PC-9 (cell line): ENCODE measurements at regions not wholly inside any gene's neighbourhood (a gene's known extent, or its start where the extent isn't known, plus 50 kb on each side); places are given as distances from the start of the nearest gene placed in this dataset.

Experiments used
- BruUV-seq: library from RNA; stranded (reverse); fragments of 400-500 nt; replicated peaks from 2 replicates; lab custom pipeline; 2021; lab: Mats Ljungman, UMichigan
- CTCF ChIA-PET: fragments of 300-600 bp; sonication (Branson Sonifier 250); formaldehyde crosslinking; loops from one replicate; lab custom pipeline; 2022; ENCODE audit warnings: antibody characterized with exemption; lab: Charles Lee
- POLR2A ChIA-PET: fragments of 300-600 bp; sonication (Branson Sonifier 250); formaldehyde crosslinking; loops from one replicate; lab custom pipeline; 2022; ENCODE audit warnings: antibody characterized with exemption; ENCODE audit not compliant: unreplicated experiment; lab: Charles Lee
- DNase-seq, 2 experiments: peaks; one replicate each; pipeline versions ENCODE4 v3.0.0 to v3.0.0-alpha.2; 2015 to 2022; ENCODE audit warnings: mixed read lengths in 1 of 2
- H2AFZ ChIP-seq: fragments of 200-600 bp; sonication (generic); 2 replicates; pipeline ENCODE4 v1.8.1; 2017; ENCODE audit warnings: antibody characterized with exemption
- H3F3A ChIP-seq: fragments of 200-600 bp; sonication (generic); 2 replicates; pipeline ENCODE4 v1.8.1; 2017; ENCODE audit warnings: antibody characterized with exemption, mild to moderate bottlenecking, low read depth; ENCODE audit not compliant: insufficient read depth
- H3K27ac ChIP-seq: fragments of 200-600 bp; sonication (generic); 2 replicates; pipeline ENCODE4 v1.6.1; 2016; ENCODE audit warnings: mixed run types
- H3K27me3 ChIP-seq: fragments of 200-600 bp; sonication (generic); 2 replicates; pipeline ENCODE4 v1.6.1; 2016; ENCODE audit warnings: low read depth, mixed run types; ENCODE audit not compliant: insufficient read depth
- H3K36me3 ChIP-seq: fragments of 200-600 bp; sonication (generic); 2 replicates; pipeline ENCODE4 v1.6.1; 2016; ENCODE audit warnings: low read depth, mixed run types
- H3K4me1 ChIP-seq: fragments of 200-600 bp; sonication (generic); replicated peaks from 2 replicates; pipeline ENCODE4 v1.6.1; 2016; ENCODE audit warnings: mixed run types; ENCODE audit not compliant: insufficient read depth
- H3K4me2 ChIP-seq: fragments of 200-600 bp; sonication (generic); 2 replicates; pipeline ENCODE4 v1.6.1; 2017; ENCODE audit warnings: mixed run types
- H3K4me3 ChIP-seq: fragments of 200-600 bp; sonication (generic); 2 replicates; pipeline ENCODE4 v1.6.1; 2016; ENCODE audit warnings: mixed run types
- H3K79me2 ChIP-seq: fragments of 200-600 bp; sonication (generic); 2 replicates; pipeline ENCODE4 v1.6.1; 2017; ENCODE audit warnings: low read depth, mixed run types
- H3K9me2 ChIP-seq: fragments of 200-600 bp; sonication (generic); 2 replicates; pipeline ENCODE4 v1.8.1; 2017; ENCODE audit warnings: mild to moderate bottlenecking; ENCODE audit not compliant: insufficient read depth
- H3K9me3 ChIP-seq: fragments of 200-600 bp; sonication (generic); 2 replicates; pipeline ENCODE4 v1.8.1; 2016; ENCODE audit warnings: low read depth; ENCODE audit not compliant: insufficient read depth
- H4K20me1 ChIP-seq: fragments of 200-600 bp; sonication (generic); 2 replicates; pipeline ENCODE4 v1.8.1; 2017; ENCODE audit not compliant: insufficient read depth
- EZH2 ChIP-seq: fragments of 200-600 bp; sonication (generic); IDR thresholded peaks from 2 replicates; pipeline ENCODE4 v1.8.0; 2017; ENCODE audit warnings: antibody characterized with exemption, low read depth
- intact Hi-C: fragments of 100-400 bp; cut with micrococcal nuclease; formaldehyde crosslinking; loops from one replicate; pipeline ENCODE4 v1.10.0; 2022; ENCODE audit not compliant: unreplicated experiment
- TF ChIP-seq, protein P1 (sequence below): fragments of 200-600 bp; sonication (generic); conservative IDR thresholded peaks from 2 replicates; pipeline ENCODE4 v1.6.1; 2017; ENCODE audit warnings: mixed run types, antibody characterized with exemption, mild to moderate bottlenecking, moderate library complexity

DNA sequence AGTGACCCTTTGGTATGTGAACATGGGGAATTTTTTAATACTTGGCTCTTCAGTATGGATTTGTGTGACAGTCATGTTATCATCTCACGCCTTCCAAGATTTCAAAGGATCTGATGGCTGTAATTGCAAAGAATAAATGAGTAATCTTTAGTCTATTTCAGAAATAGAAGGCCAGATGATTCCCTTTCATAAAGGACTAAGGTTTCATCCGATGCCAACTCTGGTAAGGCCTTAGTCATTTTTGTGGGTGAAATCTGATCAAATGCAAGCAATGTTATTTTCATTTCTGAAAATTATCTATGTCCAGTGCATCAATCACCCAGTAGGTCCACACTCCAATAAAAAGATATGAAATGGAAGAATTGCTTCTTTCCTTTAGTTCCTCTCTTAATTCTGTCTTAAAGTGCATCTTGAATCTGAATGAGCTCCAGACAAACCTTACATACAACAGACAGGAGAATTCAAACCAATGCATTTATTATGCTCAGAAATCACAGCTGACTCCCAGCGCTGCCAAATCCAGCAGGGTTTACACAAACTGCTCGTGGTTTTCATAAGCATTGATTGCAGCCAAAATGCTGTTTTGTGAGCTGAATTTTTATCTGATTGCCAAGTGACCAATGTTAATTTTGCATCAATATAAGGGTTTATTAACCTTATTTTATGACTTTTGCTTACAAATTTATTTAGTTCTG lies 565.2 kb upstream of the MARCKS start:
- TF ChIP-seq, protein P1, sequence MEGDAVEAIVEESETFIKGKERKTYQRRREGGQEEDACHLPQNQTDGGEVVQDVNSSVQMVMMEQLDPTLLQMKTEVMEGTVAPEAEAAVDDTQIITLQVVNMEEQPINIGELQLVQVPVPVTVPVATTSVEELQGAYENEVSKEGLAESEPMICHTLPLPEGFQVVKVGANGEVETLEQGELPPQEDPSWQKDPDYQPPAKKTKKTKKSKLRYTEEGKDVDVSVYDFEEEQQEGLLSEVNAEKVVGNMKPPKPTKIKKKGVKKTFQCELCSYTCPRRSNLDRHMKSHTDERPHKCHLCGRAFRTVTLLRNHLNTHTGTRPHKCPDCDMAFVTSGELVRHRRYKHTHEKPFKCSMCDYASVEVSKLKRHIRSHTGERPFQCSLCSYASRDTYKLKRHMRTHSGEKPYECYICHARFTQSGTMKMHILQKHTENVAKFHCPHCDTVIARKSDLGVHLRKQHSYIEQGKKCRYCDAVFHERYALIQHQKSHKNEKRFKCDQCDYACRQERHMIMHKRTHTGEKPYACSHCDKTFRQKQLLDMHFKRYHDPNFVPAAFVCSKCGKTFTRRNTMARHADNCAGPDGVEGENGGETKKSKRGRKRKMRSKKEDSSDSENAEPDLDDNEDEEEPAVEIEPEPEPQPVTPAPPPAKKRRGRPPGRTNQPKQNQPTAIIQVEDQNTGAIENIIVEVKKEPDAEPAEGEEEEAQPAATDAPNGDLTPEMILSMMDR, result no peak
- POLR2A ChIA-PET, result interaction anchor here (0.6 kb wide), 1 partner anchor 48 kb away, joined by 35 read pairs; no protein-coding TSS in a partner anchor
- intact Hi-C loops, result no loop called here

DNA sequence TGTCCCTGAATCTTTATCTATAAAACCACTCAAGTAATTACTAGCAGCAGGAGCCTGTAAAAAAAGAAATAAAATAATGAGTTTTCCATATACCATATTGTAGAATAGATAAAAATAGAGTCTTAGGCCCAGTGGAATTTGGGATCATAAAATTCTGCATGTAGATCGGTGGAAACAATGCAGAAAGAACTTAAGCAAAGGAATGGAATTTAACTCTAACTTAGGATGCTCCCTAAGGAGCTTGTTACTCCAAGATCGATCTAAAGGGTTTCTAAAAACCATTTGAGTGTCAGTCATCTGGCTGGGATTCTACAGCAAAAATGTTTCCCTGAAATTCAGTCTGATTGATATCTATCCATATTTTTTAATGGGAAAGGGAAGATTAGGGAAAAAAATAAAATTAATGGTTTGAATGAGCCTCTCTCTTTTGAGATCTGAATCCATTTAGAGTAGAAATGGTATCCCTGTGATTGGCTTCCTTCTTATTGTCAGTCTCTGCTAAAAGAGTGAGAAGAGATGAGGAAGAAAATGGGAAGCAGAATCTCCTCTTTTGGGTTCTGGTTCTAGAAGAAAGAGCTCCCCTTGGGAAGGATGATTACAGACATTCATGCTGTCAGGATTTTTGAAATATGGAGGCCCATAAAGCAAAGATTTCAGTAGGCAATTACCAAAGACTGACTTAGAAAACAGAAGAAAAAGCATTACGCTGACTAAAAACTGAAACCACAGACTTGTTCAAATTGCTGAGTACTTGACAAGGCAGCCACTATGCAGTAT lies 564.3 kb upstream of the MARCKS start:
- Histone ChIP-seq H3K27me3 (no peaks in the 10 kb centered on the region), H3K79me2 (no peaks in the 10 kb centered on the region), H3K4me2 (no peak overlapping the region), H3K4me1 (no peaks in the 10 kb centered on the region), H3K4me3 (no peak overlapping the region), H2AFZ (no peak overlapping the region; the same call in 1 of the 2 replicates), H3K27ac (no peak overlapping the region), H3K9me3 (peaks cover 6% of the 10 kb centered on the region; the same call in 1 of the 2 replicates), H3F3A (no peaks in the 10 kb centered on the region), H4K20me1 (no peaks in the 10 kb centered on the region), H3K9me2 (no peaks in the 10 kb centered on the region; the same call in 1 of the 2 replicates), H3K36me3 (no peaks in the 10 kb centered on the region)
- DNase-seq, result no peak
- TF ChIP-seq, protein P1, result no peak
- TF ChIP-seq EZH2, result no peak
- ChIA-PET POLR2A (interaction anchor here (0.6 kb wide), 1 partner anchor 48 kb away, joined by 35 read pairs; no protein-coding TSS in a partner anchor), CTCF (no interaction called here)
- BruUV-seq, result no TSS peak
- intact Hi-C loops, result no loop called here

More for the DNA sequence above, 565.2 kb upstream of the MARCKS start:
- CTCF ChIA-PET, result no interaction called here
- H2AFZ ChIP-seq, result no peak overlapping the region
- BruUV-seq, result no TSS peak
- H3K27me3 ChIP-seq, result no peaks in the 10 kb centered on the region
- no peak overlapping the region for H3K4me3 ChIP-seq
- H3K4me2 ChIP-seq, result no peak overlapping the region
- DNase-seq, result no peak
- H3K9me2 ChIP-seq, result no peaks in the 10 kb centered on the region; the same call in 1 of the 2 replicates
- no peaks in the 10 kb centered on the region for H3K4me1 ChIP-seq
- no peaks in the 10 kb centered on the region for H3F3A ChIP-seq
- H3K79me2 ChIP-seq, result no peaks in the 10 kb centered on the region
- no peaks in the 10 kb centered on the region for H4K20me1 ChIP-seq
- no peaks in the 10 kb centered on the region for H3K36me3 ChIP-seq
- H3K27ac ChIP-seq, result no peak overlapping the region
- H3K9me3 ChIP-seq, result peaks cover 6% of the 10 kb centered on the region; the same call in 1 of the 2 replicates

DNA sequence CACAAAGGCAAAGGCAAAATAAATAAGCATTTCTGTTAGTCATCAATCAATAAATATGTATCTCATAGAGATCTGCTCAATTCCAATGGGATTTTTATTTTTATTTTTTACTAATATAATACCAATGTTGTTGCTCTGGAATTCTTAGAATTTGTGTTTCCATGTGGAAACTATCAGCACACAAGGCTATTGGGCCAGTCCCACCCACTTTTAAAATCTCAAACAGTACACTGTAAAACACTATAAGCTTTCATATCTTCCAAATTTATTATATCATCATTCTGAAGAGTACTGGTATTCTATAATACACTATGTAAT lies 563.8 kb upstream of the MARCKS start:
- no peak for TF ChIP-seq EZH2
- TF ChIP-seq, protein P1, result no peak
- BruUV-seq, result no TSS peak
- Histone ChIP-seq H2AFZ (no peak overlapping the region; the same call in 1 of the 2 replicates), H3K79me2 (no peaks in the 10 kb centered on the region), H3K36me3 (no peaks in the 10 kb centered on the region), H3K4me1 (no peaks in the 10 kb centered on the region), H4K20me1 (no peaks in the 10 kb centered on the region), H3K9me2 (no peaks in the 10 kb centered on the region; the same call in 1 of the 2 replicates), H3K27ac (no peak overlapping the region), H3K4me2 (no peak overlapping the region), H3F3A (no peaks in the 10 kb centered on the region), H3K27me3 (no peaks in the 10 kb centered on the region), H3K9me3 (peaks cover 6% of the 10 kb centered on the region; the same call in 1 of the 2 replicates), H3K4me3 (no peak overlapping the region)
- CTCF ChIA-PET, result no interaction called here
- no peak for DNase-seq
- intact Hi-C loops, result no loop called here
- POLR2A ChIA-PET, result no interaction called here
